ENCODE measurements at regions not wholly inside any gene's neighbourhood (a gene's known extent, or its start where the extent isn't known, plus 50 kb on each side); places are given as distances from the start of the nearest gene placed in this dataset.

DNA sequence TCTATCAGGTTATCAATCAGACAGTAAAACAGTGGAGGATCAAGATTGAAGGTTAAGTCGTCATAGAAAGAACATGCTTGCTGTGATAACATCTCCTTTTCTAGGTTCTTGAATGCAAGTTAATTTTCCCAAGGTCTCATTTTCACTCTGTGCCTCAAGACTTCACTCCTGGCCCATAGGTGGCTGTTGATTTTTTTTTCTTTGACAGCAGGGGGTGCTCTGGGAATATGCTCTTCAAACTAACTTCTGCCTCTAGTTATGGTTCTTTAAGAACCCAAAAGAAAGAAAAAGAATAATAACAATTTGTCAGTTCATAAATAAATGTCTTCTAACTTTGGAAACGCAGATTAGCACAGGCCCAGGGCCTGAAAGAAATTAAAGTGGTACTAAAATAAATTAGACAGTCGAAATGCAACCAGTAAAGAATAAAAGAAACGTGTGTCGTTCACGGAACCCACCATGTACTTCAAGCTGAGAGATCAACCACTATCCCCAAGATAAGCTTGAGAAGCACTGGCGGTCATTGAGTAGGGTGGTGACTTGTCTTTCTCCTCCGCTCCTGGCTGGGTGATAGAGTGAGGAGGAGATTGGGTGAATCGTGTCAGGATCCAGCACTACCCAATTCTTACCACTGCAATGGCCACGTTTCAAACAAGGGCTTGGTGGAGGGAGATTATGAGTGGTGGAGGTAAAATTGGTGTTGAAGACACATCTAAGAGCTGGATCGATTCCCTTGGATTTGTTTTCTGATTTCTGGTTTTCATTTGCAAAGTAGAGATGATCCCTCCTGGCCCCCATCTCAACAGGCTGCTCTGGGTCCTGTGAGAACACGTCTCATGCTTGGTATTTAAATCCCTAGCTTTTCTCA, 93.4 kb upstream of the IRX4 start:
- no peaks in the 10 kb centered on the region for H3K36me3 ChIP-seq (ENCODE audit: control insufficient read depth, insufficient read depth, low read length)
- H3K4me3 ChIP-seq (ENCODE audit: low read length), result no peak overlapping the region
- H3K9me3 ChIP-seq (ENCODE audit: control insufficient read depth, low read length), result no peaks in the 10 kb centered on the region
- no peak overlapping the region for H3K9ac ChIP-seq (ENCODE audit: low read length)
- no peaks in the 10 kb centered on the region for H3K4me1 ChIP-seq (ENCODE audit: control insufficient read depth, insufficient read depth, low read length)
- no peaks in the 10 kb centered on the region for H3K27me3 ChIP-seq (ENCODE audit: control insufficient read depth, insufficient read depth, low read length)

DNA sequence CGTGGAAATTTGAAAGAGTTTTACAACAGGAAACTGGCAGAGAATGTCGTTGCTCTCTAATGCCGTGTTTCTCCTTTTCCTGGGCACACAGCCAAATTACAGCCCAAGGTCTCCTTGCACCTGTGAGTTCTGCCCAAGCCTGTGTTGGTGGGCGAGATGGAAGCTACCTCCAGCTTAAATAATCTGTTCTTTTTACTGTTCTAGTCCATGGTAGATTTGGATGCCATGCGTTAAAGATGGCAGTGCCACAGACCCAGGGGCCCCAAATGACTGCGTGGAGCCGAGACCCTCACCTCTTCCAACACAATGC, 92.6 kb upstream of the IRX4 start:
- no peaks in the 10 kb centered on the region for H3K27me3 ChIP-seq (ENCODE audit: control insufficient read depth, insufficient read depth, low read length)
- no peaks in the 10 kb centered on the region for H3K9me3 ChIP-seq (ENCODE audit: control insufficient read depth, low read length)
- no peak overlapping the region for H3K4me3 ChIP-seq (ENCODE audit: low read length)

GRCh38 chr5:1974501-1975405, 92.0 kb upstream of the IRX4 start:
- H3K9me3 ChIP-seq (ENCODE audit: control insufficient read depth, low read length), result no peaks in the 10 kb centered on the region
- H3K27me3 ChIP-seq (ENCODE audit: control insufficient read depth, insufficient read depth, low read length), result no peaks in the 10 kb centered on the region
- H3K9ac ChIP-seq (ENCODE audit: low read length), result no peak overlapping the region
- no peak overlapping the region for H3K4me3 ChIP-seq (ENCODE audit: low read length)
- H3K4me1 ChIP-seq (ENCODE audit: control insufficient read depth, insufficient read depth, low read length), result no peaks in the 10 kb centered on the region
- H3K36me3 ChIP-seq (ENCODE audit: control insufficient read depth, insufficient read depth, low read length), result no peaks in the 10 kb centered on the region

More for the DNA sequence above, 92.6 kb upstream of the IRX4 start:
- no peak overlapping the region for H3K9ac ChIP-seq (ENCODE audit: low read length)
- H3K4me1 ChIP-seq (ENCODE audit: control insufficient read depth, insufficient read depth, low read length), result no peaks in the 10 kb centered on the region
- H3K36me3 ChIP-seq (ENCODE audit: control insufficient read depth, insufficient read depth, low read length), result no peaks in the 10 kb centered on the region

DNA sequence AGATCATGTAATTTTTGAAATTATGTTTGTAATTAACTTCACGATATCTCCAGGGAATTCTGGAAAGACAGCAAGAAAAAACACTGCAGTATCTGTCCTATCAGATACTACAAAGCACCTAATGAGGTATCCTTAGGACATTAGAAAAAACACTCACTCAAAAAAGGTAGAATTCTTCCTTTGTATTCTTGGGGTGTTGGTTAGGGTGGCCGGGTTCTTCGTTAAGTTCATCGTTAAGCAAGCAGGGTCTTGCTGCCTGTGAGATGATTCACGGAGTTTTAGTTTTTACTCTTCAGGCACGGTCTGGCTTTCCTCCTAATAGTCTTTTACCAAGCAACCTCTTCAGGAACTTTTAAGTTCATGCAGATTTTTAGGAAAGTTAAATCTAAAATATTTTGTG, 91.4 kb upstream of the IRX4 start:
- Histone ChIP-seq H3K9me3 (ENCODE audit: control insufficient read depth, low read length) (no peaks in the 10 kb centered on the region), H3K36me3 (ENCODE audit: control insufficient read depth, insufficient read depth, low read length) (no peaks in the 10 kb centered on the region), H3K27me3 (ENCODE audit: control insufficient read depth, insufficient read depth, low read length) (no peaks in the 10 kb centered on the region), H3K4me1 (ENCODE audit: control insufficient read depth, insufficient read depth, low read length) (no peaks in the 10 kb centered on the region), H3K9ac (ENCODE audit: low read length) (no peak overlapping the region), H3K4me3 (ENCODE audit: low read length) (no peak overlapping the region)

- Histone ChIP-seq H3K9me3 (ENCODE audit: control insufficient read depth, low read length) (no peaks in the 10 kb centered on the region), H3K4me3 (ENCODE audit: low read length) (no peak overlapping the region), H3K9ac (ENCODE audit: low read length) (no peak overlapping the region), H3K27me3 (ENCODE audit: control insufficient read depth, insufficient read depth, low read length) (no peaks in the 10 kb centered on the region), H3K36me3 (ENCODE audit: control insufficient read depth, insufficient read depth, low read length) (no peaks in the 10 kb centered on the region), H3K4me1 (ENCODE audit: control insufficient read depth, insufficient read depth, low read length) (no peaks in the 10 kb centered on the region)
Observed at GRCh38 chr5:1973391-1974013, 90.8 kb upstream of the IRX4 start.

DNA sequence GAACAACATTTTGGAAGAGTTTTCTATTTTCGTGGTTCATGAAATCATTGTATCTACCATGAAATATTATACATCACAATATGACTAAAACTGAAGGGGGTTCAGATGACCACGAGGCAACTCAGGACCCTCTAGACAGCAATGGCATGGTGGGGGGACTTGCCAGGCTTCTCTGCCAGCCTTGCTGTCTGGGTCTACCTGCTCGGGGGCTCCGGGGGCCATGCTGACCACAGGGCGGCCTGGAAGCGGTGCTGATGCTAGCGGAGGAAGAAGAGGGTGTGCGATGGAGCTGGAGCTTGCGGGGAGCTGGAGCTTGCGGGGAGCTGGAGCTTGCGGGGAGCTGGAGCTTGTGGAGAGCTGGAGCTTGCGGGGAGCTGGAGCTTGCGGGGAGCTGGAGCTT, 89.2 kb upstream of the IRX4 start:
- Histone ChIP-seq H3K9ac (ENCODE audit: low read length) (no peak overlapping the region), H3K4me3 (ENCODE audit: low read length) (no peak overlapping the region), H3K4me1 (ENCODE audit: control insufficient read depth, insufficient read depth, low read length) (no peaks in the 10 kb centered on the region), H3K36me3 (ENCODE audit: control insufficient read depth, insufficient read depth, low read length) (no peaks in the 10 kb centered on the region), H3K9me3 (ENCODE audit: control insufficient read depth, low read length) (no peaks in the 10 kb centered on the region), H3K27me3 (ENCODE audit: control insufficient read depth, insufficient read depth, low read length) (no peaks in the 10 kb centered on the region)

DNA sequence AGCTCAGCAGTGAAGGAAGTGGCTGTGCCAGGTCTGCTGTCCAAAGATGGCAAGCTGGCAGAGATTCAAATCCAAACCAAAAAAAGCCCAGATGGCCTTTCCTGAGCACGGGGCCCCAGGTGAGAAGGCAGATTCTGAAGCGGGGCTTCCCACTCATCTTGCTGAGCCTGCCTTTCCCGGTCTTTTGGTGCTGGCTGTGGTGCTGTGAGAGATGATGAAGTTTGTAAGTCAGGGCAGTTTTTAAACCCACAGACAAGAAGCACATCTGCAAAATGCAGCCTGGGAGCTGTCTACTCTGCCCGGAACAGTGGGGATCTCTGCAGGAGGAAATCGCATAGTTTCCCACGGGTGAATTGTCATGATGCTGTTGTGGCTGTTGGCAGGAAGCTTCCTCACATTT, 85.0 kb upstream of the IRX4 start:
- Histone ChIP-seq H3K27me3 (ENCODE audit: control insufficient read depth, insufficient read depth, low read length) (no peaks in the 10 kb centered on the region), H3K36me3 (ENCODE audit: control insufficient read depth, insufficient read depth, low read length) (no peaks in the 10 kb centered on the region), H3K9me3 (ENCODE audit: control insufficient read depth, low read length) (no peaks in the 10 kb centered on the region), H3K9ac (ENCODE audit: low read length) (no peak overlapping the region), H3K4me1 (ENCODE audit: control insufficient read depth, insufficient read depth, low read length) (no peaks in the 10 kb centered on the region), H3K4me3 (ENCODE audit: low read length) (no peak overlapping the region)

DNA sequence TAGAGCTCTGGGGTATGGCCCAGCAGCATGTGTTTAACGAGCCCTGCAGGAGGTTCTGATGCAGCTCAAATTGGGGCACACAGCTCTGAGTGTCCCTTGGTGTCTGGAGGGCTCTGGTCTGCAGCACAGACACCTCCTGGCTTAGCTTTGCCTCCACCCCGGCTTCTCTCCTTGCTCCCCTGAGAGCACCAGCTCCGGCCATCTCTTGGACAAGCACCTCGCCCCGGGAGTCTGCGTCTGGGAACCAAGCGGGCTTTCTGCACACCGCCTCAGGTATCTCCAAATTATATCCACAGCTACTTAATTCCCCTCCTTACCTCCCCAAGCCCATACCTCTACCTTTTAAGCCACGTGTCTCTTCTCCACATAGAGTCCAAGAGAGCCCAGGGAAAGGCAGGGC, 83.7 kb upstream of the IRX4 start:
- Histone ChIP-seq H3K27me3 (ENCODE audit: control insufficient read depth, insufficient read depth, low read length) (no peaks in the 10 kb centered on the region), H3K4me3 (ENCODE audit: low read length) (no peak overlapping the region), H3K36me3 (ENCODE audit: control insufficient read depth, insufficient read depth, low read length) (no peaks in the 10 kb centered on the region), H3K9ac (ENCODE audit: low read length) (no peak overlapping the region), H3K9me3 (ENCODE audit: control insufficient read depth, low read length) (no peaks in the 10 kb centered on the region), H3K4me1 (ENCODE audit: control insufficient read depth, insufficient read depth, low read length) (no peaks in the 10 kb centered on the region)

GRCh38 chr5:1965925-1966324, 83.2 kb upstream of the IRX4 start:
- H3K4me3 ChIP-seq (ENCODE audit: low read length), result no peak overlapping the region
- H3K9me3 ChIP-seq (ENCODE audit: control insufficient read depth, low read length), result no peaks in the 10 kb centered on the region

DNA sequence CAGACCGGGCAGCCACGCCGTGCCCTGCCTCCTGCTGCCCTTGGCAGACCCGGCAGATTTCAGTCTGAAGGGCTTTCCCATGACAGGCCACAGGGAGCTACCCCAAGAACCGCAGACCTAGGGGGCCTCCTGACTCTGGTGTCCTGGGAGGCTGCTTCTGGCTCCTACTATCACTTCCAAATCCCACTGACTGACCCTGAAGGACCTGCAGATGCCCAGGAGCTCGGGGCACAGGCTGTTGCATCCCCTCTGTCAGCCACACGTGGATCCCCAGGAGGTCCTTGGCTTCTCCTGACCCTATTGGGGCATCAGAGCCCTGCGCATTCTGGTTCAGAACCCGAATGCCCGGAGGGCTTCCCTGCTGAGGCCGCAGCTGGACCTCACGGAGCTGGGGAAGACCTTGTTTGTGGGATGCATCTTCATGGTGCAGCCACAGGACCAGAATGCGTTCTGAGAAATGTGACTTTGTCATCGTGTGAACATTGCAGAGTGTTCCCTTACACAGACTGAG, 81.3 kb upstream of the IRX4 start:
- H3K9ac ChIP-seq (ENCODE audit: low read length), result no peak overlapping the region
- no peak overlapping the region for H3K4me3 ChIP-seq (ENCODE audit: low read length)
- no peaks in the 10 kb centered on the region for H3K9me3 ChIP-seq (ENCODE audit: control insufficient read depth, low read length)
- H3K4me1 ChIP-seq (ENCODE audit: control insufficient read depth, insufficient read depth, low read length), result no peaks in the 10 kb centered on the region
- no peaks in the 10 kb centered on the region for H3K27me3 ChIP-seq (ENCODE audit: control insufficient read depth, insufficient read depth, low read length)
- H3K36me3 ChIP-seq (ENCODE audit: control insufficient read depth, insufficient read depth, low read length), result no peaks in the 10 kb centered on the region

More at GRCh38 chr5:1965925-1966324, 83.2 kb upstream of the IRX4 start:
- Histone ChIP-seq H3K27me3 (ENCODE audit: control insufficient read depth, insufficient read depth, low read length) (no peaks in the 10 kb centered on the region), H3K4me1 (ENCODE audit: control insufficient read depth, insufficient read depth, low read length) (no peaks in the 10 kb centered on the region), H3K36me3 (ENCODE audit: control insufficient read depth, insufficient read depth, low read length) (no peaks in the 10 kb centered on the region), H3K9ac (ENCODE audit: low read length) (no peak overlapping the region)

- Histone ChIP-seq H3K36me3 (ENCODE audit: control insufficient read depth, insufficient read depth, low read length) (no peaks in the 10 kb centered on the region), H3K9ac (ENCODE audit: low read length) (no peak overlapping the region), H3K4me1 (ENCODE audit: control insufficient read depth, insufficient read depth, low read length) (no peaks in the 10 kb centered on the region), H3K4me3 (ENCODE audit: low read length) (no peak overlapping the region), H3K27me3 (ENCODE audit: control insufficient read depth, insufficient read depth, low read length) (no peaks in the 10 kb centered on the region), H3K9me3 (ENCODE audit: control insufficient read depth, low read length) (no peaks in the 10 kb centered on the region)
Observed at GRCh38 chr5:1963358-1963757, 80.6 kb upstream of the IRX4 start.

Data from mucosa of stomach (tissue), 1 donor.